A549 (cell line): ENCODE measurements at regions not wholly inside any gene's neighbourhood (a gene's known extent, or its start where the extent isn't known, plus 50 kb on each side); places are given as distances from the start of the nearest gene placed in this dataset.

Source experiments
- CBX2 ChIP-seq: fragments of 200-600 bp; sonication (generic); IDR thresholded peaks from 2 replicates; pipeline ENCODE4 v1.6.1; 2016; ENCODE audit warnings: low read depth, mild to moderate bottlenecking, borderline replicate concordance
- CHD4 ChIP-seq: fragments of 200-600 bp; sonication (generic); IDR thresholded peaks from 2 replicates; pipeline ENCODE4 v1.6.1; 2016; ENCODE audit warnings: antibody characterized with exemption, mild to moderate bottlenecking, borderline replicate concordance
- EHMT2 ChIP-seq: fragments of 200-600 bp; sonication (generic); IDR thresholded peaks from 2 replicates; pipeline ENCODE4 v1.6.1; 2016; ENCODE audit warnings: antibody characterized with exemption, low read depth, mild to moderate bottlenecking, moderate library complexity
- EP300 ChIP-seq, 2 experiments: fragments of >200 bp; sonication (Bioruptor Twin); formaldehyde crosslinking; IDR thresholded peaks; 2 replicates in 1 of 2; 3 replicates in 1 of 2; pipeline ENCODE4 v1.6.1; 2016 to 2017
- JUN ChIP-seq, 2 experiments: fragments of >200 bp; sonication (Bioruptor Twin); formaldehyde crosslinking; IDR thresholded peaks; 2 replicates in 1 of 2; 3 replicates in 1 of 2; pipeline ENCODE4 v1.6.1; 2016 to 2017
- KDM1A ChIP-seq: fragments of 200-600 bp; sonication (generic); IDR thresholded peaks from 2 replicates; pipeline ENCODE4 v1.6.1; 2016; ENCODE audit warnings: low read depth, mild to moderate bottlenecking
- MYC ChIP-seq: IDR thresholded peaks from 2 replicates; pipeline ENCODE4 v1.6.1; 2012; ENCODE audit warnings: mild to moderate bottlenecking, inconsistent platforms, low read length, improper control_type of control experiment, borderline replicate concordance
- POLR2A ChIP-seq: IDR thresholded peaks from 2 replicates; pipeline ENCODE4 v1.6.1; 2012; ENCODE audit warnings: mild to moderate bottlenecking, low read length
- RAD21 ChIP-seq, 2 experiments: fragments of >200 bp in 1 of 2; sonication (Bioruptor Twin) in 1 of 2; formaldehyde crosslinking in 1 of 2; IDR thresholded peaks in 1 of 2; conservative IDR thresholded peaks in 1 of 2; 2 replicates in 1 of 2; 3 replicates in 1 of 2; pipeline ENCODE4 v1.6.1; 2012 to 2018; ENCODE audit warnings: inconsistent platforms in 1 of 2
- RNF2 ChIP-seq: fragments of 200-600 bp; sonication (generic); IDR thresholded peaks from 2 replicates; pipeline ENCODE4 v1.6.1; 2016; ENCODE audit warnings: low read depth, mild to moderate bottlenecking, antibody characterized with exemption, moderate library complexity, borderline replicate concordance
- TFCP2L1 ChIP-seq: fragments of 250-450 bp; sonication (Bioruptor Pico); IDR thresholded peaks from 2 replicates; pipeline ENCODE4 v1.5.0; 2021; ENCODE audit warnings: mild to moderate bottlenecking
- TF ChIP-seq, protein P1 (sequence below): fragments of >200 bp; sonication (Bioruptor Twin); formaldehyde crosslinking; IDR thresholded peaks from 3 replicates; pipeline ENCODE4 v1.5.1; 2016

DNA sequence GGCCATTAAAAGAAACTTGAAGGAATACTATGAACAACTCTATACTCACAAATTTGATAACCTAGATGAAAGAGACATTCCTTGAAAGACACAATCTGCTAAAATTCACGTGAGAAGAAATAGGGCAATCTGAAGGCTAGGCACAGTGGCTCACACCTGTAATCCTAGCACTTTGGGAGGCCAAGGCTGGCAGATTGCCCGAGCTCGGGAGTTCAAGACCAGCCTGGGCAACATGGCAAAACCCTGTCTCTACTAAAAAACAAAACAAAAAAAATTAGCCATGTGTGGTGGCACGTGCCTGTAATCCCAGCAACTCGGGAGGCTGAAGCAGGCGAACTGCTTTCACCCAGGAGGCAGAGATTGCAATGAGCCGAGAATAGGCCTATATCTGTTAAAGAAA is 104.8 kb downstream of the HES1 start:
- TF ChIP-seq, protein P1, sequence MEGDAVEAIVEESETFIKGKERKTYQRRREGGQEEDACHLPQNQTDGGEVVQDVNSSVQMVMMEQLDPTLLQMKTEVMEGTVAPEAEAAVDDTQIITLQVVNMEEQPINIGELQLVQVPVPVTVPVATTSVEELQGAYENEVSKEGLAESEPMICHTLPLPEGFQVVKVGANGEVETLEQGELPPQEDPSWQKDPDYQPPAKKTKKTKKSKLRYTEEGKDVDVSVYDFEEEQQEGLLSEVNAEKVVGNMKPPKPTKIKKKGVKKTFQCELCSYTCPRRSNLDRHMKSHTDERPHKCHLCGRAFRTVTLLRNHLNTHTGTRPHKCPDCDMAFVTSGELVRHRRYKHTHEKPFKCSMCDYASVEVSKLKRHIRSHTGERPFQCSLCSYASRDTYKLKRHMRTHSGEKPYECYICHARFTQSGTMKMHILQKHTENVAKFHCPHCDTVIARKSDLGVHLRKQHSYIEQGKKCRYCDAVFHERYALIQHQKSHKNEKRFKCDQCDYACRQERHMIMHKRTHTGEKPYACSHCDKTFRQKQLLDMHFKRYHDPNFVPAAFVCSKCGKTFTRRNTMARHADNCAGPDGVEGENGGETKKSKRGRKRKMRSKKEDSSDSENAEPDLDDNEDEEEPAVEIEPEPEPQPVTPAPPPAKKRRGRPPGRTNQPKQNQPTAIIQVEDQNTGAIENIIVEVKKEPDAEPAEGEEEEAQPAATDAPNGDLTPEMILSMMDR, result no peak
- TF ChIP-seq CBX2 (no peak), EP300 (IDR thresholded peaks at IDR 0.05) (no peak), POLR2A (no peak), KDM1A (no peak), MYC (no peak), JUN (IDR thresholded peaks at IDR 0.05) (no peak), RAD21 (conservative IDR thresholded peaks at IDR 0.05 in 1 of 2, IDR thresholded peaks at IDR 0.05 in 1 of 2) (no peak), RNF2 (no peak), TFCP2L1 (no peak), CHD4 (no peak), EHMT2 (no peak)
